MM.1S (cell line): ENCODE measurements at regions not wholly inside any gene's neighbourhood (a gene's known extent, or its start where the extent isn't known, plus 50 kb on each side); places are given as distances from the start of the nearest gene placed in this dataset.

Source experiments
- EZH2 ChIP-seq: fragments of 300-600 bp; sonication (generic); optimal IDR thresholded peaks from 2 replicates; pipeline ENCODE3; 2017; ENCODE audit warnings: low read depth, mild to moderate bottlenecking, antibody characterized with exemption, low read length, mixed read lengths
- EZH2phosphoT487 ChIP-seq: fragments of 300-600 bp; sonication (generic); IDR thresholded peaks from 2 replicates; pipeline ENCODE4 v1.6.1; 2018; ENCODE audit warnings: antibody characterized with exemption, low read length
- TF ChIP-seq, protein P1 (sequence below): fragments of 300-600 bp; sonication (generic); IDR thresholded peaks from 2 replicates; pipeline ENCODE4 v1.5.1; 2016; ENCODE audit warnings: antibody characterized with exemption, low read length, mixed read lengths

DNA sequence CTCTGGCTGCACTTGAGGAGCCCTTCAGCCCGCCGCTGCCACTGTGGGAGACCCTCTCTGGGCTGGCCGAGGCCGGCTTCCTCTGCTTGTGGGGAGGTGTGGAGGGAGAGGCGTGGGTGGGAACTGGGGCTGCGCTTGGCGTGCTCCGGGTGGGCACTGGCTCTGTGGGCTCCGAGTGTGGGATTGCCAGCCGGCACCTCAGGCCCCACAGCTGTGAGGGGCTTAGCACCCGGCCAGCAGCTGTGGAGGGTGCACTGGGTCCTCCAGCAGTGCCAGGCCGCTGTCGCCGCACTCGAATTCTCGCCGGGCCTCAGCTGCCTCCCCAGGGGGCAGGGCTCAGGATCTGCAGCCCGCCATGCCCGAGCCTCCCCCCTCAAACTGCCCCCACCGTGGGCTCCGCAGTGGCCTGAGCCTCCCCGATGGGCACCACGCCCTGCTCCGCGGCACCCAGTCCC, 808.0 kb upstream of the SOX11 start:
- TF ChIP-seq, protein P1, sequence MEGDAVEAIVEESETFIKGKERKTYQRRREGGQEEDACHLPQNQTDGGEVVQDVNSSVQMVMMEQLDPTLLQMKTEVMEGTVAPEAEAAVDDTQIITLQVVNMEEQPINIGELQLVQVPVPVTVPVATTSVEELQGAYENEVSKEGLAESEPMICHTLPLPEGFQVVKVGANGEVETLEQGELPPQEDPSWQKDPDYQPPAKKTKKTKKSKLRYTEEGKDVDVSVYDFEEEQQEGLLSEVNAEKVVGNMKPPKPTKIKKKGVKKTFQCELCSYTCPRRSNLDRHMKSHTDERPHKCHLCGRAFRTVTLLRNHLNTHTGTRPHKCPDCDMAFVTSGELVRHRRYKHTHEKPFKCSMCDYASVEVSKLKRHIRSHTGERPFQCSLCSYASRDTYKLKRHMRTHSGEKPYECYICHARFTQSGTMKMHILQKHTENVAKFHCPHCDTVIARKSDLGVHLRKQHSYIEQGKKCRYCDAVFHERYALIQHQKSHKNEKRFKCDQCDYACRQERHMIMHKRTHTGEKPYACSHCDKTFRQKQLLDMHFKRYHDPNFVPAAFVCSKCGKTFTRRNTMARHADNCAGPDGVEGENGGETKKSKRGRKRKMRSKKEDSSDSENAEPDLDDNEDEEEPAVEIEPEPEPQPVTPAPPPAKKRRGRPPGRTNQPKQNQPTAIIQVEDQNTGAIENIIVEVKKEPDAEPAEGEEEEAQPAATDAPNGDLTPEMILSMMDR, result no peak
- TF ChIP-seq EZH2, result no peak
- no peak for TF ChIP-seq EZH2phosphoT487
